Parathyroid adenoma (tissue), 2 donors: ENCODE measurements at regions not wholly inside any gene's neighbourhood (a gene's known extent, or its start where the extent isn't known, plus 50 kb on each side); places are given as distances from the start of the nearest gene placed in this dataset.

Experiments used
- H2AFZ ChIP-seq: fragments of 300-600 bp; sonication (generic); one replicate; pipeline ENCODE4 v1.7.0; 2017; ENCODE audit warnings: antibody characterized with exemption, mild to moderate bottlenecking
- H3K27ac ChIP-seq: fragments of 300-600 bp; sonication (generic); one replicate; pipeline ENCODE4 v1.7.0; 2017
- H3K27me3 ChIP-seq: fragments of 300-600 bp; sonication (generic); one replicate; pipeline ENCODE4 v1.7.0; 2017; ENCODE audit warnings: low read length; ENCODE audit not compliant: control insufficient read depth, insufficient read depth
- H3K36me3 ChIP-seq: fragments of 300-600 bp; sonication (generic); one replicate; pipeline ENCODE4 v1.7.0; 2017; ENCODE audit warnings: low read length; ENCODE audit not compliant: control insufficient read depth, insufficient read depth
- H3K4me1 ChIP-seq: fragments of 300-600 bp; sonication (generic); one replicate; pipeline ENCODE4 v1.7.0; 2017; ENCODE audit warnings: control low read depth
- H3K4me2 ChIP-seq: fragments of 300-600 bp; sonication (generic); one replicate; pipeline ENCODE4 v1.7.0; 2017; ENCODE audit warnings: low read length
- H3K4me3 ChIP-seq: fragments of 300-600 bp; sonication (generic); one replicate; pipeline ENCODE4 v1.7.0; 2017; ENCODE audit warnings: low read depth, low read length
- H3K79me2 ChIP-seq: fragments of 300-600 bp; sonication (generic); one replicate; pipeline ENCODE4 v1.7.0; 2017; ENCODE audit warnings: control low read depth
- H3K9ac ChIP-seq: fragments of 300-600 bp; sonication (generic); one replicate; pipeline ENCODE4 v1.7.0; 2017; ENCODE audit warnings: mild to moderate bottlenecking
- H3K9me3 ChIP-seq: fragments of 300-600 bp; sonication (generic); one replicate; pipeline ENCODE4 v1.7.0; 2017; ENCODE audit warnings: low read length; ENCODE audit not compliant: control insufficient read depth
- CTCF ChIP-seq: fragments of 300-600 bp; sonication (generic); IDR thresholded peaks from one replicate; pipeline ENCODE4 v1.7.0; 2017; ENCODE audit warnings: antibody characterized with exemption, mild to moderate bottlenecking
- donor health status: primary hyperparathyroidism.

DNA sequence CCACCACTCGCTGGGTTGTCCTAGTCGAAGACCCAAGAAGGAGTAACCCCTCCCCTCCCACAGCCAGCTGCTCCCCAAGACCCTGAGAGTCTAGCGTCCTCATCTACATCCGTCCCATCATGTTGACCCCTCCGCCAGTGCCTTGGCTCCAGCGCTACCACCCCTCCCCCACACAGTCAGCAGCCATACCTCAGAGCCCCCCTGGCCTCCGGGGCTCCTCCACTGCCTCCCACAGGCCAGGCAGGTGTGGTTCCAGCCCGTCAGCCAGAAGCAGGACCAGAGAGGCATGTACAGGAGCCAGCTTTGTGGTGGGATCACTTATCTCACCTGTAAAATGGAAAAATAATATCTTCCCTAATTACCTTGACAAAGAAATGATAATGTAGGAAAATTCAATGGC lies 51.5 kb upstream of the PHF21B start:
- Histone ChIP-seq H3K9me3 (no peaks in the 10 kb centered on the region), H3K4me1 (no peaks in the 10 kb centered on the region), H3K79me2 (no peaks in the 10 kb centered on the region), H3K27ac (no peak overlapping the region), H3K36me3 (no peaks in the 10 kb centered on the region), H3K27me3 (no peaks in the 10 kb centered on the region), H3K9ac (no peak overlapping the region), H3K4me3 (no peak overlapping the region), H3K4me2 (no peak overlapping the region), H2AFZ (no peak overlapping the region)
- TF ChIP-seq CTCF, result no peak

- no peak overlapping the region for H3K9ac ChIP-seq
- no peaks in the 10 kb centered on the region for H3K9me3 ChIP-seq
- H3K4me2 ChIP-seq, result no peak overlapping the region
- H3K4me3 ChIP-seq, result no peak overlapping the region
- no peaks in the 10 kb centered on the region for H3K79me2 ChIP-seq
- no peak overlapping the region for H2AFZ ChIP-seq
- H3K27ac ChIP-seq, result no peak overlapping the region
- H3K36me3 ChIP-seq, result no peaks in the 10 kb centered on the region
- no peaks in the 10 kb centered on the region for H3K4me1 ChIP-seq
- no peak for TF ChIP-seq CTCF
- no peaks in the 10 kb centered on the region for H3K27me3 ChIP-seq
Observed at GRCh38 chr22:45064313-45065278, 54.8 kb upstream of the PHF21B start.

DNA sequence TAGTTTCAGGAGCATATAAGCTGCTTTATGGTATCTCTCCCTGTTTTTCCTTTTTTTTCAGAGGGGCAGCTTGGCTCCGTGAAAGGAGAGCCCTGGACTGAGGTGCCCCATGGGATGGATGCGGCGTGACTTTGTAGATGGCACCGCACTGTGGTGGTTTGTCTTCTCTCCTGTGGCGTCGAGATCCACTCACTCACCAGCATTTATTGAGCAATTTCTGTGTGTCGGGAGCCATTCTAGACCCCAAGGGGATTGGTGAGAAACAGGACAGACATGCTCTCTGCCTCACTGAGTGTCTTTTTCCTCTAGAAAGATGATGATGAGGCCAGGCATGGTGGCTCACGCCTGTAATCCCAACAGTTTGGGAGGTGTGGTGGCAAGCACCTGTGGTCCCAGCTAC lies 55.9 kb upstream of the PHF21B start:
- TF ChIP-seq CTCF, result no peak
- Histone ChIP-seq H3K79me2 (no peaks in the 10 kb centered on the region), H3K4me1 (no peaks in the 10 kb centered on the region), H3K27ac (no peak overlapping the region), H3K27me3 (no peaks in the 10 kb centered on the region), H2AFZ (no peak overlapping the region), H3K4me2 (no peak overlapping the region), H3K9me3 (no peaks in the 10 kb centered on the region), H3K36me3 (no peaks in the 10 kb centered on the region), H3K4me3 (no peak overlapping the region), H3K9ac (no peak overlapping the region)

GRCh38 chr22:45067731-45068130 lies 57.9 kb upstream of the PHF21B start:
- Histone ChIP-seq H3K4me1 (no peaks in the 10 kb centered on the region), H3K27ac (no peak overlapping the region), H3K9me3 (no peaks in the 10 kb centered on the region), H3K9ac (no peak overlapping the region), H2AFZ (no peak overlapping the region), H3K36me3 (no peaks in the 10 kb centered on the region), H3K27me3 (no peaks in the 10 kb centered on the region), H3K79me2 (no peaks in the 10 kb centered on the region), H3K4me3 (no peak overlapping the region), H3K4me2 (no peak overlapping the region)
- TF ChIP-seq CTCF, result no peak

DNA sequence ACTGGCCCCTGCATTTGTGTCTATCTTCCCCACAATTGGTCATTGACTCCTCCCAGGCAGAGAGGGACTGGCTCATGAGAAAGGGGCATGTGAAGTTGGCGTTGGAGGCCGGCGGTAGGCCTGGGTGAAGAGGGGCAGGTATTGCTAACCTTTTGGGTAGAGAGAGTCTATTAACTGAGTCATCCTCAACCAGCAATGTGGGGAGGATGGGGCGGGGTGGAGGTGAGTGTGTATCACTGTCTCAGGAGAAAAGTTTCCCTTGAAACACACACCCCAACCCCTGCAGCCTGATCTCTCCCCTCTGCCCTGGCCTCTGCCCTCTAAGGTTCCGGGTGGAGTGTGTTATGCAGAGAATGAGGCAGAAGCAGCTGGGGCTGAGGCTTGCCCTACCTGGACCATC lies 60.1 kb upstream of the PHF21B start:
- Histone ChIP-seq H3K4me3 (no peak overlapping the region), H3K27me3 (no peaks in the 10 kb centered on the region), H3K4me2 (no peak overlapping the region), H3K9ac (no peak overlapping the region), H3K9me3 (no peaks in the 10 kb centered on the region), H3K79me2 (no peaks in the 10 kb centered on the region), H3K4me1 (no peaks in the 10 kb centered on the region), H3K27ac (no peak overlapping the region), H3K36me3 (no peaks in the 10 kb centered on the region), H2AFZ (no peak overlapping the region)
- TF ChIP-seq CTCF, result no peak
